SU-DHL-6 (cell line): ENCODE measurements at regions not wholly inside any gene's neighbourhood (a gene's known extent, or its start where the extent isn't known, plus 50 kb on each side); places are given as distances from the start of the nearest gene placed in this dataset.

Experiments
- EZH2phosphoT487 ChIP-seq: fragments of 200-600 bp; sonication (generic), shearing (Covaris generic); conservative IDR thresholded peaks from 2 replicates; pipeline ENCODE4 v1.6.1; 2018; ENCODE audit warnings: mild to moderate bottlenecking, antibody characterized with exemption, low read length, moderate library complexity, mixed read lengths
- TF ChIP-seq, protein P1 (sequence below): fragments of 200-600 bp; sonication (generic); IDR thresholded peaks from one replicate; pipeline ENCODE4 v1.5.1; 2017; ENCODE audit warnings: antibody characterized with exemption, mild to moderate bottlenecking, low read length, moderate library complexity; ENCODE audit not compliant: insufficient read depth, poor library complexity, severe bottlenecking

DNA sequence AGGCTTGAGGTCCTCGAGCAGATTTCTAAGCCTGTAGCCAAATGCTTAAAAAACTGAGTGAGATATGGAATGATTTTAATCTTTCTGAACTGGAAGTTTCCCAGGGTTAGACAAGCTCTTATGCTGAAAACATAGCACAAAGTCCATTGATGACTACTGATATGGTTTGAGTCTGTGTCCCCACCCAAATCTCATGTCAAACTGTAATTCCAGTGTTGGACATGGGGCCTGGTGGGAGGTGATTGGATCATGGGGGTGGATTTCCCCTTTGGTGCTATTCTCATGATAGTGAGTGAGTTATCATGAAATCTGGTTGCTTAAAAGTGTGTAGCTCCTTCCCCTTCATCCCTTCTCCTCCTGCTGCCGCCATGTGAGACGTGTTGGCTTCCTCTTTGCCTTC lies 454.9 kb downstream of the SPRY1 start:
- TF ChIP-seq, protein P1, sequence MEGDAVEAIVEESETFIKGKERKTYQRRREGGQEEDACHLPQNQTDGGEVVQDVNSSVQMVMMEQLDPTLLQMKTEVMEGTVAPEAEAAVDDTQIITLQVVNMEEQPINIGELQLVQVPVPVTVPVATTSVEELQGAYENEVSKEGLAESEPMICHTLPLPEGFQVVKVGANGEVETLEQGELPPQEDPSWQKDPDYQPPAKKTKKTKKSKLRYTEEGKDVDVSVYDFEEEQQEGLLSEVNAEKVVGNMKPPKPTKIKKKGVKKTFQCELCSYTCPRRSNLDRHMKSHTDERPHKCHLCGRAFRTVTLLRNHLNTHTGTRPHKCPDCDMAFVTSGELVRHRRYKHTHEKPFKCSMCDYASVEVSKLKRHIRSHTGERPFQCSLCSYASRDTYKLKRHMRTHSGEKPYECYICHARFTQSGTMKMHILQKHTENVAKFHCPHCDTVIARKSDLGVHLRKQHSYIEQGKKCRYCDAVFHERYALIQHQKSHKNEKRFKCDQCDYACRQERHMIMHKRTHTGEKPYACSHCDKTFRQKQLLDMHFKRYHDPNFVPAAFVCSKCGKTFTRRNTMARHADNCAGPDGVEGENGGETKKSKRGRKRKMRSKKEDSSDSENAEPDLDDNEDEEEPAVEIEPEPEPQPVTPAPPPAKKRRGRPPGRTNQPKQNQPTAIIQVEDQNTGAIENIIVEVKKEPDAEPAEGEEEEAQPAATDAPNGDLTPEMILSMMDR: no peak
- TF ChIP-seq EZH2phosphoT487: no peak
